HEK293T (cell line): ENCODE measurements at regions not wholly inside any gene's neighbourhood (a gene's known extent, or its start where the extent isn't known, plus 50 kb on each side); places are given as distances from the start of the nearest gene placed in this dataset.

ENCODE experiments used
- CTCF ChIA-PET: fragments of 350-600 bp; formaldehyde crosslinking; extraction: SDS; loops from one replicate; lab custom pipeline; 2021; ENCODE audit warnings: antibody characterized with exemption, inconsistent platforms; lab: Yijun Ruan, JAX
- POLR2A ChIA-PET: fragments of 350-600 bp; formaldehyde crosslinking; extraction: SDS; loops from one replicate; lab custom pipeline; 2020; ENCODE audit warnings: antibody characterized with exemption, inconsistent platforms; lab: Yijun Ruan, JAX
- DNase-seq: peaks from one replicate; pipeline ENCODE4 v3.0.0; 2012; ENCODE audit warnings: mixed read lengths; ENCODE audit errors: extremely low spot score
- ARNT ChIP-seq: fragments of 450-650 bp; IDR thresholded peaks from 2 replicates; pipeline ENCODE4 v1.6.1; 2017; ENCODE audit warnings: mild to moderate bottlenecking
- BHLHE40 ChIP-seq: fragments of 450-650 bp; IDR thresholded peaks from 2 replicates; pipeline ENCODE4 v1.6.1; 2016; ENCODE audit warnings: mild to moderate bottlenecking, moderate library complexity, borderline replicate concordance
- CTBP1 ChIP-seq: fragments of 450-650 bp; IDR thresholded peaks from 2 replicates; pipeline ENCODE4 v1.6.1; 2016; ENCODE audit warnings: borderline replicate concordance
- ELF4 ChIP-seq: fragments of 450-650 bp; IDR thresholded peaks from 2 replicates; pipeline ENCODE4 v1.6.1; 2017; ENCODE audit warnings: antibody characterized with exemption
- FOXA1 ChIP-seq: fragments of 450-650 bp; IDR thresholded peaks from 2 replicates; pipeline ENCODE4 v1.6.1; 2016; ENCODE audit warnings: mild to moderate bottlenecking
- FOXK2 ChIP-seq: fragments of 450-650 bp; IDR thresholded peaks from 2 replicates; pipeline ENCODE4 v1.6.1; 2016; ENCODE audit warnings: mild to moderate bottlenecking
- FOXM1 ChIP-seq: fragments of 450-650 bp; IDR thresholded peaks from 2 replicates; pipeline ENCODE4 v1.6.1; 2017; ENCODE audit warnings: mild to moderate bottlenecking, borderline replicate concordance
- HDGF ChIP-seq: fragments of 450-650 bp; IDR thresholded peaks from 2 replicates; pipeline ENCODE4 v1.6.1; 2017; ENCODE audit warnings: antibody characterized with exemption, borderline replicate concordance
- L3MBTL2 ChIP-seq: fragments of 450-650 bp; conservative IDR thresholded peaks from 2 replicates; pipeline ENCODE4 v1.6.1; 2016; ENCODE audit warnings: mild to moderate bottlenecking
- LEF1 ChIP-seq: fragments of 450-650 bp; IDR thresholded peaks from 2 replicates; pipeline ENCODE4 v1.6.1; 2017; ENCODE audit warnings: mild to moderate bottlenecking, borderline replicate concordance
- NFRKB ChIP-seq: fragments of 450-650 bp; IDR thresholded peaks from 2 replicates; pipeline ENCODE4 v1.6.1; 2016; ENCODE audit warnings: mild to moderate bottlenecking, moderate library complexity
- SP1 ChIP-seq: fragments of 450-650 bp; IDR thresholded peaks from 2 replicates; pipeline ENCODE4 v1.6.1; 2017
- SUZ12 ChIP-seq: fragments of 450-650 bp; IDR thresholded peaks from 2 replicates; pipeline ENCODE4 v1.6.1; 2016; ENCODE audit warnings: mild to moderate bottlenecking
- TARDBP ChIP-seq: fragments of 450-650 bp; IDR thresholded peaks from 2 replicates; pipeline ENCODE4 v1.6.1; 2016
- ZNF384 ChIP-seq: fragments of 450-650 bp; IDR thresholded peaks from 2 replicates; pipeline ENCODE4 v1.6.1; 2016
- TF ChIP-seq, protein P1 (sequence below): fragments of 450-650 bp; IDR thresholded peaks from 2 replicates; pipeline ENCODE4 v1.6.1; 2016

- ChIA-PET POLR2A (no interaction called here), CTCF (no interaction called here)
- DNase-seq = no peak
- TF ChIP-seq FOXM1 = no peak
- no peak for TF ChIP-seq TARDBP
- no peak for TF ChIP-seq ZNF384
- TF ChIP-seq ARNT = no peak
- no peak for TF ChIP-seq BHLHE40
- no peak for TF ChIP-seq FOXA1
- TF ChIP-seq NFRKB = no peak
- no peak for TF ChIP-seq HDGF
- TF ChIP-seq ELF4 = no peak
Measured at GRCh38 chr5:7978991-7979390, 110.0 kb downstream of the MTRR start.

DNA sequence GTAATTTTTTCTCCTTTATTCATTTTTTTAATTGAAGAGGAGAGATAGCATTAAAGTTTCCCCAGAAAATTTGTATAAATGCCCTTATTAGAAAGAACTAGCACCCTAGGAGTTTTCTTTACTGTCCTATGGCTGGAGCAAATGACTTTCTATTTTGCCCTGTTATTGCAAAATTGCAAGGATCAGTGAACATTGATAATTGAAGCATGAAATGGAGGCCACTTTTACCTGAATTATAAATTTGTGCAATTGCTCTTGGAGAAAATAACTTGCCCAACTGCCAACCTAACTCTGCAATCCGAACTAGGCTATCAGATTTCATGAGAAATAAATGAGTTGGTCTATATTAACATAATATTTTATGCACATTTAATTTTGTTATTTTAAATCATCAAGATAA is 111.9 kb downstream of the MTRR start:
- ChIA-PET POLR2A (no interaction called here), CTCF (no interaction called here)
- TF ChIP-seq CTBP1 = no peak
- TF ChIP-seq FOXK2 = no peak
- TF ChIP-seq SUZ12 = no peak
- TF ChIP-seq ARNT = no peak
- no peak for TF ChIP-seq HDGF
- TF ChIP-seq FOXM1 = no peak
- no peak for TF ChIP-seq NFRKB
- TF ChIP-seq LEF1 = no peak
- no peak for DNase-seq

GRCh38 chr5:7983433-7983832 is 114.5 kb downstream of the MTRR start:
- POLR2A ChIA-PET = no interaction called here
- CTCF ChIA-PET = interaction anchor here (0.5 kb wide), 1 partner anchor 995 kb away, joined by 3 read pairs; no protein-coding TSS in a partner anchor

GRCh38 chr5:7991125-7991821 is 122.3 kb downstream of the MTRR start:
- TF ChIP-seq LEF1 (no peak), ELF4 (no peak), HDGF (no peak), ZNF384 (no peak)
- CTCF ChIA-PET = no interaction called here
- POLR2A ChIA-PET = no interaction called here
- no peak for DNase-seq

More at GRCh38 chr5:7983433-7983832, 114.5 kb downstream of the MTRR start:
- no peak for DNase-seq
- TF ChIP-seq ELF4 = no peak
- TF ChIP-seq NFRKB = no peak
- no peak for TF ChIP-seq HDGF
- no peak for TF ChIP-seq BHLHE40
- no peak for TF ChIP-seq SP1
- no peak for TF ChIP-seq ZNF384

DNA sequence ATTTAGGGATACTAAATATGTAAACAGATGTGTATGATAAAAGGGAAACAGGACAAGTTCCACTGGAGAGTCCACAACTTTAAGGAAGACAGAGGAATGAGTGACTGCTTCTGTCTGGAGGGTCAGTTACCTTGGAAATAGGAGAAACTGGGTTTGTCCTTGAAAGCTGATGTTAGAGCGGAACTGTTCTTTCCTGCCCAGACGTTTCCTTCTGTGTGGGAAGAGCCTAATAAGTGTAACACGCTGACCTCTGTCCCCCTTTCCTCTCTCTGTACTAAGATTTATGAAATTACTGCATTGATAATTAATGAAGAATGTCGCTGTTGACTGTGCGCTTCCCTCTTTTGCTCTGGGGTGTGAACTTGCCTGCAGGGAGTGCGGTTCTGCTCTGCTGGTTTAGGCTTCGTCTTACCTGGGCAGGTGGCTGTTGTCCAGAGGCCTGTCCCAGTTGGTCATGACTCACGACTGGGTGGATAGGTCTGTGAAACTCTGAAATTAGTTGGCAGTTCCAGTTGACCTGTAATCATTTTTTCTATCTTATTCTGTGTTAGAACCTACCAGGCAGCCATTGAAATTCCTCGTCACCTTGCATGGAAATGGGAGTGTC is 126.8 kb downstream of the MTRR start:
- ChIA-PET CTCF (no interaction called here), POLR2A (no interaction called here)
- DNase-seq = no peak
- TF ChIP-seq FOXA1 (no peak), TARDBP (no peak), ARNT (no peak), ELF4 (no peak), L3MBTL2 (no peak), SUZ12 (no peak), NFRKB (no peak), FOXM1 (no peak), FOXK2 (no peak), SP1 (no peak), CTBP1 (no peak), BHLHE40 (no peak), HDGF (no peak), LEF1 (no peak), ZNF384 (no peak)
- TF ChIP-seq, protein P1, sequence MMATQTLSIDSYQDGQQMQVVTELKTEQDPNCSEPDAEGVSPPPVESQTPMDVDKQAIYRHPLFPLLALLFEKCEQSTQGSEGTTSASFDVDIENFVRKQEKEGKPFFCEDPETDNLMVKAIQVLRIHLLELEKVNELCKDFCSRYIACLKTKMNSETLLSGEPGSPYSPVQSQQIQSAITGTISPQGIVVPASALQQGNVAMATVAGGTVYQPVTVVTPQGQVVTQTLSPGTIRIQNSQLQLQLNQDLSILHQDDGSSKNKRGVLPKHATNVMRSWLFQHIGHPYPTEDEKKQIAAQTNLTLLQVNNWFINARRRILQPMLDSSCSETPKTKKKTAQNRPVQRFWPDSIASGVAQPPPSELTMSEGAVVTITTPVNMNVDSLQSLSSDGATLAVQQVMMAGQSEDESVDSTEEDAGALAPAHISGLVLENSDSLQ = no peak

GRCh38 chr5:8005416-8005815 is 136.5 kb downstream of the MTRR start:
- DNase-seq = no peak
- POLR2A ChIA-PET = no interaction called here
- no peak for TF ChIP-seq ELF4
- TF ChIP-seq NFRKB = no peak
- no peak for TF ChIP-seq FOXK2
- TF ChIP-seq CTBP1 = no peak
- TF ChIP-seq BHLHE40 = no peak
- TF ChIP-seq FOXA1 = no peak
- no peak for TF ChIP-seq ZNF384
- no peak for TF ChIP-seq FOXM1
- no peak for TF ChIP-seq ARNT
- no peak for TF ChIP-seq SP1
- TF ChIP-seq LEF1 = no peak
- no peak for TF ChIP-seq HDGF
- no peak for TF ChIP-seq SUZ12
- no peak for TF ChIP-seq TARDBP
- CTCF ChIA-PET = no interaction called here

DNA sequence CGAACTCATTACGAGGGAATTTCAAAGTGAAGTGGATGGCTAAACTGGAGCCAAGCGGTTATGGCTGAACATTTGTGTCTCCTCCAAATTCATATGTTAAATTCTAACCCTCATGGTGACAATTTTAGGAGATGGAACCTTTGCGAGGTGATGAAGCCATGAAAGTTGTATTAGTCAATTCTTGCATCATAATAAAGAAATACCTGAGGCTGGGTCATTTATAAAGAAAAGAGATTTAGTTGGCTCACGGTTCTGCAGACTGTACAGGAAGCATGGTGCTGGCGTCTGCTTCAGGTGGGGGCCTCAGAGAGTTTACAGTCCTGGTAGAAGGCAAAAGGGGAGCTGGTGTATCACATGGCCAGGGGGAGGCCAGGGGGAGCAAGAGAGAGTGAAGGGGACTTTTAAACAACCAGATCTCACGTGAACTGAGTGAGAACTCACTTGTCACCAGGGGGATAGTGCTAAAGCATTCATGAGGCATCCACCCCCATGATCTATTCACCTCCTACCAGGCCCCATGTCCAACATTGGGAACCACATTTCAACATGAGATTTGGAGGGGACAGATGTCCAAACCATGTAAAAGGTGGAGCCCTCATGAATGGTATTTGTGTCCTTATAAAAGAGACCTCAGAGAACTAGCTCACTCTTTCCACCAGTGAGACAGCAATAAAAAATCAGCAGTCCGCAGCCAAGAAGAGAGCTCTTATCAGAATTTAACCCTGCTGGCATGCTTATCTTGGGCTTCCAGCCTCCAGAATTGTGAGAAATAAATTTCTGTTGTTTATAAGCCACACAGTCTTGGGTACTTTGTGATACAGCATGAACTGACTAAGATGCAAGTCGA is 143.4 kb downstream of the MTRR start:
- ChIA-PET POLR2A (no interaction called here), CTCF (no interaction called here)
- TF ChIP-seq LEF1 (no peak), ARNT (no peak), SUZ12 (no peak), FOXK2 (no peak), FOXM1 (no peak), ZNF384 (no peak)
- no peak for DNase-seq
